Nephron (organoid): ENCODE measurements at regions not wholly inside any gene's neighbourhood (a gene's known extent, or its start where the extent isn't known, plus 50 kb on each side); places are given as distances from the start of the nearest gene placed in this dataset.

ENCODE experiments used
- H3K27ac Mint-ChIP-seq, 3 experiments: 2 replicates each; pipeline ENCODE4 v1.8.0; 2020; ENCODE audit warnings: mixed read lengths in 3 of 3, mild to moderate bottlenecking in 2 of 3, moderate library complexity in 1 of 3
- H3K27me3 Mint-ChIP-seq: 2 replicates; pipeline ENCODE4 v1.8.0; 2021; ENCODE audit warnings: low read depth, mild to moderate bottlenecking, moderate library complexity, mixed read lengths
- H3K36me3 Mint-ChIP-seq: 2 replicates; pipeline ENCODE4 v1.8.0; 2020; ENCODE audit warnings: low read depth, mixed read lengths
- H3K4me1 Mint-ChIP-seq: 2 replicates; pipeline ENCODE4 v1.8.0; 2020; ENCODE audit warnings: mixed read lengths
- H3K4me3 Mint-ChIP-seq, 3 experiments: 2 replicates each; pipeline ENCODE4 v1.8.0; 2020; ENCODE audit warnings: mild to moderate bottlenecking in 3 of 3, mixed read lengths in 3 of 3, moderate library complexity in 2 of 3
- H3K9me3 Mint-ChIP-seq: 2 replicates; pipeline ENCODE4 v1.8.0; 2020; ENCODE audit warnings: mixed read lengths
- CTCF ChIP-seq, 3 experiments: fragments of 200-600 bp; sonication (generic); IDR thresholded peaks; one replicate each; pipeline ENCODE4 v1.5.0; 2021; ENCODE audit warnings: antibody characterized with exemption in 3 of 3; ENCODE audit not compliant: unreplicated experiment in 3 of 3

- H3K27ac Mint-ChIP-seq: peak overlapping the region in 2 of 3 experiments; percentile 74 to 90
- no peaks in the 10 kb centered on the region for H3K36me3 Mint-ChIP-seq
- H3K4me3 Mint-ChIP-seq: no peak overlapping the region
- peaks cover 5% of the 10 kb centered on the region for H3K4me1 Mint-ChIP-seq
- H3K9me3 Mint-ChIP-seq: no peaks in the 10 kb centered on the region
- H3K27me3 Mint-ChIP-seq: no peaks in the 10 kb centered on the region
- no peak for TF ChIP-seq CTCF (IDR thresholded peaks at IDR 0.05; ENCODE audit: unreplicated experiment in 3 of 3)
Observed at GRCh38 chr13:58919551-58919950, 1244.2 kb downstream of the DIAPH3 start.

GRCh38 chr13:58921129-58921528 lies 1242.6 kb downstream of the DIAPH3 start:
- Mint-ChIP-seq H3K27ac (no peak overlapping the region), H3K4me3 (no peak overlapping the region), H3K27me3 (no peaks in the 10 kb centered on the region), H3K9me3 (no peaks in the 10 kb centered on the region), H3K36me3 (no peaks in the 10 kb centered on the region), H3K4me1 (peaks cover 5% of the 10 kb centered on the region)
- no peak for TF ChIP-seq CTCF (IDR thresholded peaks at IDR 0.05; ENCODE audit: unreplicated experiment in 3 of 3)

- no peaks in the 10 kb centered on the region for H3K27me3 Mint-ChIP-seq
- H3K27ac Mint-ChIP-seq: no peak overlapping the region
- H3K4me1 Mint-ChIP-seq: no peaks in the 10 kb centered on the region
- TF ChIP-seq CTCF (IDR thresholded peaks at IDR 0.05; ENCODE audit: unreplicated experiment in 3 of 3): no peak
- H3K36me3 Mint-ChIP-seq: no peaks in the 10 kb centered on the region
- H3K9me3 Mint-ChIP-seq: no peaks in the 10 kb centered on the region
- no peak overlapping the region for H3K4me3 Mint-ChIP-seq
Observed at GRCh38 chr13:58926858-58927257, 1236.9 kb downstream of the DIAPH3 start.

GRCh38 chr13:58933475-58933874 lies 1230.3 kb downstream of the DIAPH3 start:
- no peaks in the 10 kb centered on the region for H3K27me3 Mint-ChIP-seq
- no peaks in the 10 kb centered on the region for H3K9me3 Mint-ChIP-seq
- no peaks in the 10 kb centered on the region for H3K36me3 Mint-ChIP-seq
- no peak overlapping the region for H3K27ac Mint-ChIP-seq
- no peak overlapping the region for H3K4me3 Mint-ChIP-seq
- no peaks in the 10 kb centered on the region for H3K4me1 Mint-ChIP-seq
- TF ChIP-seq CTCF (IDR thresholded peaks at IDR 0.05; ENCODE audit: unreplicated experiment in 3 of 3): no peak

GRCh38 chr13:58935689-58936088 lies 1228.0 kb downstream of the DIAPH3 start:
- no peaks in the 10 kb centered on the region for H3K36me3 Mint-ChIP-seq
- no peaks in the 10 kb centered on the region for H3K27me3 Mint-ChIP-seq
- no peaks in the 10 kb centered on the region for H3K4me1 Mint-ChIP-seq
- H3K27ac Mint-ChIP-seq: no peak overlapping the region
- no peak for TF ChIP-seq CTCF (IDR thresholded peaks at IDR 0.05; ENCODE audit: unreplicated experiment in 3 of 3)
- H3K9me3 Mint-ChIP-seq: no peaks in the 10 kb centered on the region
- no peak overlapping the region for H3K4me3 Mint-ChIP-seq

GRCh38 chr13:58946274-58946673 lies 1217.5 kb downstream of the DIAPH3 start:
- Mint-ChIP-seq H3K4me3 (no peak overlapping the region), H3K4me1 (no peaks in the 10 kb centered on the region), H3K36me3 (peaks cover 8% of the 10 kb centered on the region), H3K9me3 (peaks cover 27% of the 10 kb centered on the region), H3K27ac (no peak overlapping the region), H3K27me3 (no peaks in the 10 kb centered on the region)
- TF ChIP-seq CTCF (IDR thresholded peaks at IDR 0.05; ENCODE audit: unreplicated experiment in 3 of 3): no peak
